PFSK-1 (cell line): ENCODE measurements at regions not wholly inside any gene's neighbourhood (a gene's known extent, or its start where the extent isn't known, plus 50 kb on each side); places are given as distances from the start of the nearest gene placed in this dataset.

Experiments used
- FOXP2 ChIP-seq: optimal IDR thresholded peaks from 2 replicates; pipeline ENCODE3; 2011; ENCODE audit warnings: borderline replicate concordance, control low read depth, inconsistent platforms; ENCODE audit not compliant: insufficient read depth; ENCODE audit errors: extremely low read length, extremely low read depth
- POLR2AphosphoS5 ChIP-seq: IDR thresholded peaks from 2 replicates; pipeline ENCODE4 v1.6.1; 2012; ENCODE audit warnings: low read depth, mild to moderate bottlenecking, control low read depth, low read length, moderate library complexity
- REST ChIP-seq, 2 experiments: IDR thresholded peaks; 2 replicates each; pipeline versions ENCODE4 v1.6.1 to v1.8.0; 2011 to 2012; ENCODE audit warnings: low read depth in 2 of 2, low read length in 2 of 2, control low read depth in 1 of 2, inconsistent platforms in 1 of 2, mild to moderate bottlenecking in 1 of 2, moderate library complexity in 1 of 2; ENCODE audit not compliant: insufficient read depth in 1 of 2
- SIN3A ChIP-seq: IDR thresholded peaks from 2 replicates; pipeline ENCODE4 v1.6.1; 2012; ENCODE audit warnings: mild to moderate bottlenecking, low read length, moderate library complexity, borderline replicate concordance; ENCODE audit not compliant: insufficient read depth
- TAF1 ChIP-seq: IDR thresholded peaks from 2 replicates; pipeline ENCODE4 v1.6.1; 2012; ENCODE audit warnings: low read length, control low read depth, borderline replicate concordance; ENCODE audit not compliant: insufficient read depth

- TF ChIP-seq POLR2AphosphoS5, result no peak
- TF ChIP-seq REST (IDR thresholded peaks at IDR 0.05; ENCODE audit: insufficient read depth in 1 of 2, low read depth in 2 of 2, low read length in 2 of 2), result no peak
- no peak for TF ChIP-seq SIN3A
- no peak for TF ChIP-seq TAF1
- no peak for TF ChIP-seq FOXP2
These were observed 124.9 kb downstream of the B3GNT2 start for GRCh38 chr2:62320657-62321357.

- no peak for TF ChIP-seq REST (IDR thresholded peaks at IDR 0.05; ENCODE audit: insufficient read depth in 1 of 2, low read depth in 2 of 2, low read length in 2 of 2)
- no peak for TF ChIP-seq FOXP2
- no peak for TF ChIP-seq SIN3A
- no peak for TF ChIP-seq POLR2AphosphoS5
- no peak for TF ChIP-seq TAF1
These were observed 123.2 kb downstream of the B3GNT2 start for GRCh38 chr2:62319070-62319469.

- TF ChIP-seq REST (IDR thresholded peaks at IDR 0.05; ENCODE audit: insufficient read depth in 1 of 2, low read depth in 2 of 2, low read length in 2 of 2) (no peak), SIN3A (no peak), POLR2AphosphoS5 (no peak), FOXP2 (no peak), TAF1 (no peak)
These were observed 119.6 kb downstream of the B3GNT2 start for GRCh38 chr2:62315476-62315875.

GRCh38 chr2:62314291-62314690, 118.4 kb downstream of the B3GNT2 start:
- TF ChIP-seq TAF1 (no peak), SIN3A (no peak), POLR2AphosphoS5 (no peak), REST (IDR thresholded peaks at IDR 0.05; ENCODE audit: insufficient read depth in 1 of 2, low read depth in 2 of 2, low read length in 2 of 2) (no peak), FOXP2 (no peak)
